H9 (cell line): ENCODE measurements at regions not wholly inside any gene's neighbourhood (a gene's known extent, or its start where the extent isn't known, plus 50 kb on each side); places are given as distances from the start of the nearest gene placed in this dataset.

Experiments used
- DNase-seq: peaks from one replicate; pipeline ENCODE4 v3.0.0-alpha.2; 2017
- H2AFZ ChIP-seq: one replicate; pipeline ENCODE4 v1.6.1; 2013; ENCODE audit warnings: mild to moderate bottlenecking, low read length, control low read depth, moderate library complexity
- H2AK5ac ChIP-seq: 2 replicates; pipeline ENCODE4 v1.6.1; 2013; ENCODE audit warnings: low read length, control low read depth, mixed read lengths; ENCODE audit not compliant: insufficient read length
- H2BK120ac ChIP-seq: one replicate; pipeline ENCODE4 v1.6.1; 2013; ENCODE audit warnings: low read depth, mild to moderate bottlenecking, low read length, control low read depth, inconsistent platforms; ENCODE audit not compliant: poor library complexity, severe bottlenecking
- H2BK12ac ChIP-seq: 2 replicates; pipeline ENCODE4 v1.6.1; 2013; ENCODE audit warnings: low read length, control low read depth, mixed read lengths, low read depth; ENCODE audit not compliant: insufficient read length
- H2BK15ac ChIP-seq: 2 replicates; pipeline ENCODE4 v1.6.1; 2013; ENCODE audit warnings: low read depth, low read length, control low read depth
- H2BK20ac ChIP-seq: one replicate; pipeline ENCODE4 v1.6.1; 2013; ENCODE audit warnings: low read depth, mild to moderate bottlenecking, low read length, control low read depth, inconsistent platforms; ENCODE audit not compliant: poor library complexity, severe bottlenecking
- H2BK5ac ChIP-seq: 2 replicates; pipeline ENCODE4 v1.6.1; 2013; ENCODE audit warnings: low read length, control low read depth, mixed read lengths; ENCODE audit not compliant: insufficient read length
- H3K14ac ChIP-seq: 2 replicates; pipeline ENCODE4 v1.6.1; 2013; ENCODE audit warnings: low read length, control low read depth; ENCODE audit not compliant: insufficient read depth
- H3K18ac ChIP-seq: 2 replicates; pipeline ENCODE4 v1.6.1; 2013; ENCODE audit warnings: low read depth, mild to moderate bottlenecking, mixed read lengths, low read length, control low read depth; ENCODE audit not compliant: insufficient read length
- H3K23ac ChIP-seq: 2 replicates; pipeline ENCODE4 v1.6.1; 2013; ENCODE audit warnings: low read length, control low read depth, mixed read lengths, low read depth; ENCODE audit not compliant: insufficient read length
- H3K23me2 ChIP-seq: 2 replicates; pipeline ENCODE4 v1.6.1; 2013; ENCODE audit warnings: low read depth, mild to moderate bottlenecking, mixed read lengths, low read length, control low read depth; ENCODE audit not compliant: insufficient read length, poor library complexity, severe bottlenecking
- H3K27ac ChIP-seq: 2 replicates; pipeline ENCODE4 v1.5.1; 2013; ENCODE audit warnings: low read length, control low read depth, mixed read lengths, low read depth; ENCODE audit not compliant: insufficient read length
- H3K27me3 ChIP-seq: 2 replicates; pipeline ENCODE4 v1.6.1; 2013; ENCODE audit warnings: low read length, control low read depth, inconsistent platforms; ENCODE audit not compliant: insufficient read depth
- H3K4ac ChIP-seq: 2 replicates; pipeline ENCODE4 v1.6.1; 2013; ENCODE audit warnings: low read depth, mild to moderate bottlenecking, control low read depth, inconsistent platforms, low read length, moderate library complexity
- H3K4me1 ChIP-seq: 2 replicates; pipeline ENCODE4 v1.6.1; 2013; ENCODE audit warnings: low read length, control low read depth, inconsistent platforms; ENCODE audit not compliant: insufficient read depth
- H3K4me2 ChIP-seq: 2 replicates; pipeline ENCODE4 v1.6.1; 2013; ENCODE audit warnings: low read length, control low read depth, mixed read lengths; ENCODE audit not compliant: insufficient read length, insufficient read depth
- H3K56ac ChIP-seq: 2 replicates; pipeline ENCODE4 v1.6.1; 2013; ENCODE audit warnings: low read depth, mild to moderate bottlenecking, mixed read lengths, low read length, control low read depth; ENCODE audit not compliant: insufficient read length
- H3K79me1 ChIP-seq: 2 replicates; pipeline ENCODE4 v1.6.1; 2013; ENCODE audit warnings: low read depth, mild to moderate bottlenecking, moderate library complexity, low read length, control low read depth, inconsistent platforms; ENCODE audit not compliant: insufficient read depth, poor library complexity, severe bottlenecking
- H3K79me2 ChIP-seq: 2 replicates; pipeline ENCODE4 v1.6.1; 2013; ENCODE audit warnings: low read length, control low read depth, inconsistent platforms; ENCODE audit not compliant: insufficient read depth
- H3K9ac ChIP-seq: 2 replicates; pipeline ENCODE4 v1.6.1; 2013; ENCODE audit warnings: low read length, control low read depth, mixed read lengths; ENCODE audit not compliant: insufficient read length; ENCODE audit errors: extremely low read depth
- H3K9me3 ChIP-seq: one replicate; pipeline ENCODE4 v1.6.1; 2013; ENCODE audit warnings: low read depth, low read length, inconsistent platforms; ENCODE audit not compliant: control insufficient read depth
- H3T11ph ChIP-seq: one replicate; pipeline ENCODE4 v1.6.1; 2013; ENCODE audit warnings: mild to moderate bottlenecking, low read length, control low read depth, inconsistent platforms
- H4K20me1 ChIP-seq: one replicate; pipeline ENCODE4 v1.6.1; 2013; ENCODE audit not compliant: control insufficient read depth, insufficient read length, insufficient read depth
- H4K5ac ChIP-seq: 2 replicates; pipeline ENCODE4 v1.6.1; 2013; ENCODE audit warnings: low read depth, mild to moderate bottlenecking, mixed read lengths, low read length, control low read depth; ENCODE audit not compliant: insufficient read length
- H4K8ac ChIP-seq: replicated peaks from 2 replicates; pipeline ENCODE4 v1.6.1; 2013; ENCODE audit warnings: low read length, control low read depth, mixed read lengths, low read depth; ENCODE audit not compliant: insufficient read length
- H4K91ac ChIP-seq: 2 replicates; pipeline ENCODE4 v1.6.1; 2013; ENCODE audit warnings: low read depth, mild to moderate bottlenecking, moderate library complexity, mixed read lengths, low read length, control low read depth; ENCODE audit not compliant: insufficient read length
- H3K27ac Mint-ChIP-seq, 3 experiments: 2 replicates in 2 of 3; 3 replicates in 1 of 3; pipeline ENCODE4 v1.8.0; 2020 to 2021; ENCODE audit warnings: mixed read lengths in 3 of 3, mild to moderate bottlenecking in 1 of 3, moderate library complexity in 1 of 3
- H3K27me3 Mint-ChIP-seq: 2 replicates; pipeline ENCODE4 v1.8.0; 2021; ENCODE audit warnings: low read depth, mild to moderate bottlenecking, moderate library complexity, mixed read lengths
- H3K36me3 Mint-ChIP-seq, 3 experiments: 2 replicates in 2 of 3; 3 replicates in 1 of 3; pipeline ENCODE4 v1.8.0; 2020 to 2021; ENCODE audit warnings: low read depth in 3 of 3, mixed read lengths in 3 of 3; ENCODE audit not compliant: insufficient read depth in 1 of 3
- H3K4me1 Mint-ChIP-seq, 2 experiments: 2 replicates each; pipeline ENCODE4 v1.8.0; 2020; ENCODE audit warnings: mixed read lengths in 2 of 2
- H3K4me3 Mint-ChIP-seq, 2 experiments: 2 replicates in 1 of 2; 3 replicates in 1 of 2; pipeline ENCODE4 v1.8.0; 2020 to 2021; ENCODE audit warnings: mild to moderate bottlenecking in 2 of 2, mixed read lengths in 2 of 2, moderate library complexity in 1 of 2
- H3K9me3 Mint-ChIP-seq, 2 experiments: 2 replicates in 1 of 2; 3 replicates in 1 of 2; pipeline ENCODE4 v1.8.0; 2020; ENCODE audit warnings: mild to moderate bottlenecking in 2 of 2, mixed read lengths in 2 of 2, moderate library complexity in 1 of 2
- WGBS: extraction: QIAGEN DNeasy Blood & Tissue Kit; methylation state at CpG from one replicate; pipeline ENCODE4 v1.1.7; 2013; ENCODE audit warnings: missing lambda C conversion rate, low lambda C conversion rate, mixed read lengths; ENCODE audit not compliant: insufficient read length; ENCODE audit errors: extremely low coverage; 5-methylcytosine and 5-hydroxymethylcytosine counted together
- TF ChIP-seq, protein P1 (sequence below): fragments of 200-600 bp; sonication (generic); conservative IDR thresholded peaks from 3 replicates; pipeline ENCODE4 v1.8.0; 2021; ENCODE audit warnings: antibody characterized with exemption, mild to moderate bottlenecking

DNA sequence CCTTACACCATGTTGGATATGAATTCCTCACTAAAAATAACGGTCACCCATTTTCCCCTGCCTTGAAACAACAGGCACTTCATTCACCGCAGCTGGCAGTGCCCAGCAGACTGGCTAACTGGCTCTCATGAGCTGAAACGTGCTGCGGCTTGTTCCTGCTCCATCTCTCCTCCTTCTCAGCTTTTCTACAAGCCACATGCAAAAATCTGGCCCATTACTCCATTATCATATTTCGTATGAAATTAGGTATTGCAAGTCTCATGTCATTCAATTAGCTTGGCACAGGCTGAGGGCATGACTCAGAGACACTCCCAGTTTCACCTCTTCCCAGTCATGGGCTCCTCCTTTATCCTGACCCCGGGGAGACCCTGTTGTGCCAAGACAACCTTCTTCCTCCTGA, 60.0 kb downstream of the MAGEF1 start:
- Histone ChIP-seq H3K23ac (no peak overlapping the region), H2BK5ac (no peak overlapping the region), H3K79me1 (no peaks in the 10 kb centered on the region), H3K9me3 (no peaks in the 10 kb centered on the region), H3K27ac (no peak overlapping the region), H2BK120ac (no peak overlapping the region), H3K56ac (no peak overlapping the region), H3K27me3 (no peaks in the 10 kb centered on the region), H2AK5ac (no peak overlapping the region), H3K79me2 (no peaks in the 10 kb centered on the region), H2BK12ac (no peak overlapping the region), H3K14ac (no peak overlapping the region), H2BK15ac (no peak overlapping the region), H2BK20ac (no peak overlapping the region), H3K9ac (no peak overlapping the region), H4K8ac (no peak overlapping the region), H4K20me1 (no peaks in the 10 kb centered on the region), H3K4me2 (no peak overlapping the region), H3T11ph (no peak overlapping the region), H4K91ac (no peak overlapping the region), H3K4ac (no peak overlapping the region), H4K5ac (no peak overlapping the region), H3K23me2 (no peaks in the 10 kb centered on the region), H3K18ac (no peak overlapping the region), H3K4me1 (no peaks in the 10 kb centered on the region; the same call in 1 of the 2 replicates), H2AFZ (no peak overlapping the region)
- Mint-ChIP-seq H3K4me1 (peaks cover 18 to 20% of the 10 kb centered on the region in 2 experiments), H3K4me3 (no peak overlapping the region), H3K36me3 (peaks cover 0 to 2% (median 0%) of the 10 kb centered on the region in 3 experiments; a peak in 1 of 7 replicates), H3K27ac (no peak overlapping the region), H3K27me3 (peaks cover 6% of the 10 kb centered on the region), H3K9me3 (peaks cover 2 to 4% of the 10 kb centered on the region in 2 experiments; a peak in 2 of 5 replicates)
- WGBS = no CpG with 5 or more reads among the region's 6 CpGs
- TF ChIP-seq, protein P1, sequence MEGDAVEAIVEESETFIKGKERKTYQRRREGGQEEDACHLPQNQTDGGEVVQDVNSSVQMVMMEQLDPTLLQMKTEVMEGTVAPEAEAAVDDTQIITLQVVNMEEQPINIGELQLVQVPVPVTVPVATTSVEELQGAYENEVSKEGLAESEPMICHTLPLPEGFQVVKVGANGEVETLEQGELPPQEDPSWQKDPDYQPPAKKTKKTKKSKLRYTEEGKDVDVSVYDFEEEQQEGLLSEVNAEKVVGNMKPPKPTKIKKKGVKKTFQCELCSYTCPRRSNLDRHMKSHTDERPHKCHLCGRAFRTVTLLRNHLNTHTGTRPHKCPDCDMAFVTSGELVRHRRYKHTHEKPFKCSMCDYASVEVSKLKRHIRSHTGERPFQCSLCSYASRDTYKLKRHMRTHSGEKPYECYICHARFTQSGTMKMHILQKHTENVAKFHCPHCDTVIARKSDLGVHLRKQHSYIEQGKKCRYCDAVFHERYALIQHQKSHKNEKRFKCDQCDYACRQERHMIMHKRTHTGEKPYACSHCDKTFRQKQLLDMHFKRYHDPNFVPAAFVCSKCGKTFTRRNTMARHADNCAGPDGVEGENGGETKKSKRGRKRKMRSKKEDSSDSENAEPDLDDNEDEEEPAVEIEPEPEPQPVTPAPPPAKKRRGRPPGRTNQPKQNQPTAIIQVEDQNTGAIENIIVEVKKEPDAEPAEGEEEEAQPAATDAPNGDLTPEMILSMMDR = no peak
- DNase-seq = no peak
